Ovary (tissue), 3 donors: ENCODE measurements at regions not wholly inside any gene's neighbourhood (a gene's known extent, or its start where the extent isn't known, plus 50 kb on each side); places are given as distances from the start of the nearest gene placed in this dataset.

ENCODE experiments used
- EP300 ChIP-seq: sonication (generic); formaldehyde crosslinking; IDR thresholded peaks from one replicate; pipeline ENCODE4 v1.6.1; 2017; ENCODE audit warnings: antibody characterized with exemption
- TF ChIP-seq, protein P1 (sequence below), 3 donors: fragments of 450-650 bp in 2 of 3; fragments of 200-600 bp in 1 of 3; IDR thresholded peaks; one replicate each; pipeline versions ENCODE4 v1.5.1 to v1.8.0; 2016 to 2022; ENCODE audit warnings: antibody characterized with exemption in 3 of 3, mild to moderate bottlenecking in 1 of 3
- donor health status: DM: no; HTN: no; CAD: no.

DNA sequence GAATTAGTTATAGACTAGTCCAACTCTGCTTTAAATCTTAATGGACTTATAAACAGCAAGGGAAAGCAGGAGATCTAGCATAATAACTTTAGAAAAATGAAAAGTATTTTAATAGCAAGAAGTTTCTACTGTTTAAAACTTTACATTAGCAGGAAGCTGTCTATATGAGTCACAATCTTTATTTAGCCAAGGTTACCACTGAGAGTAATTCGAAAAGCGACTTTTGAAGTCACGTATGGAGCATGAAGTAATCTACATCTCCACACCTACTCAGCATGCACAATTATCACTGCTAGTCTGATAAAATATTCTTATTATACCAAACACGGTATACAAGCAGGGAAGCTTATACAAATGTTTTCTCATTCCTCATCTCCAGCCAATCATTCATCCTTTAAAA lies 515.4 kb upstream of the SOX11 start:
- TF ChIP-seq, protein P1, sequence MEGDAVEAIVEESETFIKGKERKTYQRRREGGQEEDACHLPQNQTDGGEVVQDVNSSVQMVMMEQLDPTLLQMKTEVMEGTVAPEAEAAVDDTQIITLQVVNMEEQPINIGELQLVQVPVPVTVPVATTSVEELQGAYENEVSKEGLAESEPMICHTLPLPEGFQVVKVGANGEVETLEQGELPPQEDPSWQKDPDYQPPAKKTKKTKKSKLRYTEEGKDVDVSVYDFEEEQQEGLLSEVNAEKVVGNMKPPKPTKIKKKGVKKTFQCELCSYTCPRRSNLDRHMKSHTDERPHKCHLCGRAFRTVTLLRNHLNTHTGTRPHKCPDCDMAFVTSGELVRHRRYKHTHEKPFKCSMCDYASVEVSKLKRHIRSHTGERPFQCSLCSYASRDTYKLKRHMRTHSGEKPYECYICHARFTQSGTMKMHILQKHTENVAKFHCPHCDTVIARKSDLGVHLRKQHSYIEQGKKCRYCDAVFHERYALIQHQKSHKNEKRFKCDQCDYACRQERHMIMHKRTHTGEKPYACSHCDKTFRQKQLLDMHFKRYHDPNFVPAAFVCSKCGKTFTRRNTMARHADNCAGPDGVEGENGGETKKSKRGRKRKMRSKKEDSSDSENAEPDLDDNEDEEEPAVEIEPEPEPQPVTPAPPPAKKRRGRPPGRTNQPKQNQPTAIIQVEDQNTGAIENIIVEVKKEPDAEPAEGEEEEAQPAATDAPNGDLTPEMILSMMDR (IDR thresholded peaks at IDR 0.05) = no peak
- no peak for TF ChIP-seq EP300
